H1 (cell line): ENCODE measurements at regions not wholly inside any gene's neighbourhood (a gene's known extent, or its start where the extent isn't known, plus 50 kb on each side); places are given as distances from the start of the nearest gene placed in this dataset.

Experiments used
- CTCF ChIA-PET: fragments of 300-600 bp; sonication (Branson Sonifier 250); formaldehyde crosslinking; loops from one replicate; lab custom pipeline; 2021; ENCODE audit not compliant: partially characterized antibody; lab: Charles Lee
- POLR2A ChIA-PET: fragments of 300-600 bp; sonication (Branson Sonifier 250); formaldehyde crosslinking; loops from one replicate; lab custom pipeline; 2021; ENCODE audit warnings: inconsistent platforms; ENCODE audit not compliant: partially characterized antibody; lab: Charles Lee
- DNase-seq, 2 experiments: peaks; one replicate each; pipeline versions ENCODE4 v3.0.0 to v3.0.0-alpha.2; 2010 to 2022; ENCODE audit warnings: low spot score in 2 of 2, low read depth in 1 of 2, mixed read lengths in 1 of 2
- FAIRE-seq: peaks from 2 replicates; lab custom pipeline; 2011; peaks lifted over from hg19 to GRCh38; lab: Jason Lieb, UNC
- H2AFZ ChIP-seq: 2 replicates; pipeline ENCODE4 v1.8.1; 2012; ENCODE audit warnings: low read length, inconsistent platforms
- H2AK5ac ChIP-seq: 2 replicates; pipeline ENCODE4 v1.6.1; 2013; ENCODE audit warnings: low read depth, low read length
- H2BK120ac ChIP-seq: replicated peaks from 2 replicates; pipeline ENCODE3; 2013; ENCODE audit warnings: low read depth, low read length, inconsistent platforms
- H2BK12ac ChIP-seq: 2 replicates; pipeline ENCODE4 v1.6.1; 2013; ENCODE audit warnings: low read depth, low read length
- H2BK15ac ChIP-seq: 2 replicates; pipeline ENCODE4 v1.6.1; 2013; ENCODE audit warnings: low read length
- H2BK20ac ChIP-seq: 2 replicates; pipeline ENCODE4 v1.6.1; 2013; ENCODE audit warnings: low read length
- H2BK5ac ChIP-seq: 2 replicates; pipeline ENCODE4 v1.6.1; 2013; ENCODE audit warnings: low read depth, low read length
- H3K14ac ChIP-seq: 2 replicates; pipeline ENCODE4 v1.6.1; 2013; ENCODE audit warnings: inconsistent platforms; ENCODE audit not compliant: insufficient read length
- H3K18ac ChIP-seq: 2 replicates; pipeline ENCODE4 v1.6.1; 2013; ENCODE audit warnings: low read length; ENCODE audit errors: extremely low read depth
- H3K23ac ChIP-seq: 2 replicates; pipeline ENCODE4 v1.6.1; 2013; ENCODE audit warnings: inconsistent platforms; ENCODE audit not compliant: insufficient read length
- H3K23me2 ChIP-seq: 2 replicates; pipeline ENCODE4 v1.6.1; 2013; ENCODE audit warnings: low read depth, low read length
- H3K27ac ChIP-seq: 2 replicates; pipeline ENCODE4 v1.6.1; 2011; ENCODE audit warnings: low read depth, low read length, inconsistent platforms
- H3K27me3 ChIP-seq, 4 experiments: replicated peaks in 1 of 4; 1 replicate in 1 of 4; 2 replicates in 3 of 4; pipeline versions ENCODE4 v1.6.1 to v1.8.1; 2011 to 2013; ENCODE audit warnings: low read length in 3 of 4, mild to moderate bottlenecking in 3 of 4, inconsistent platforms in 2 of 4, mixed read lengths in 2 of 4, moderate library complexity in 1 of 4; ENCODE audit not compliant: control insufficient read depth in 3 of 4, insufficient read depth in 3 of 4; ENCODE audit errors: extremely low read depth in 1 of 4
- H3K36me3 ChIP-seq, 4 experiments: 2 replicates each; pipeline versions ENCODE4 v1.6.1 to v1.8.1; 2011 to 2013; ENCODE audit warnings: mild to moderate bottlenecking in 4 of 4, low read length in 3 of 4, moderate library complexity in 2 of 4, control low read depth in 1 of 4, inconsistent platforms in 1 of 4; ENCODE audit not compliant: insufficient read depth in 4 of 4, control insufficient read depth in 2 of 4
- H3K4ac ChIP-seq: replicated peaks from 2 replicates; pipeline ENCODE3; 2013; ENCODE audit warnings: low read length, low read depth, mixed read lengths, inconsistent platforms; ENCODE audit not compliant: insufficient read length
- H3K4me1 ChIP-seq, 4 experiments: replicated peaks in 1 of 4; 1 replicate in 1 of 4; 2 replicates in 3 of 4; pipeline versions ENCODE4 v1.6.1 to v1.8.1; 2011 to 2013; ENCODE audit warnings: low read length in 3 of 4, inconsistent platforms in 2 of 4, mixed read lengths in 1 of 4; ENCODE audit not compliant: insufficient read depth in 4 of 4, control insufficient read depth in 3 of 4
- H3K4me2 ChIP-seq, 2 experiments: 2 replicates each; pipeline versions ENCODE4 v1.6.1 to v1.8.1; 2011 to 2013; ENCODE audit warnings: low read depth in 2 of 2, low read length in 2 of 2, control low read depth in 1 of 2, inconsistent platforms in 1 of 2, mild to moderate bottlenecking in 1 of 2; ENCODE audit not compliant: insufficient read depth in 1 of 2
- H3K4me3 ChIP-seq, 4 experiments: fragments of 200-600, 300-600 bp in 1 of 4; sonication (generic), shearing (Covaris generic), sonication (Bioruptor Twin) in 1 of 4; 2 replicates each; pipeline versions ENCODE4 v1.5.1 to v1.8.1; 2011 to 2016; ENCODE audit warnings: low read length in 4 of 4, low read depth in 3 of 4, control low read depth in 2 of 4, inconsistent platforms in 2 of 4, mild to moderate bottlenecking in 2 of 4, mixed read lengths in 1 of 4, moderate library complexity in 1 of 4; ENCODE audit not compliant: insufficient read depth in 2 of 4; ENCODE audit errors: extremely low read depth in 1 of 4
- H3K56ac ChIP-seq: replicated peaks from 2 replicates; pipeline ENCODE3; 2013; ENCODE audit warnings: low read depth, mild to moderate bottlenecking, mixed read lengths, low read length, inconsistent platforms; ENCODE audit not compliant: insufficient read length
- H3K79me1 ChIP-seq: 2 replicates; pipeline ENCODE4 v1.6.1; 2013; ENCODE audit warnings: low read depth, low read length, control low read depth
- H3K79me2 ChIP-seq, 2 experiments: 2 replicates each; pipeline versions ENCODE4 v1.6.1 to v1.8.1; 2012 to 2013; ENCODE audit warnings: low read length in 2 of 2, mild to moderate bottlenecking in 2 of 2, inconsistent platforms in 1 of 2; ENCODE audit not compliant: insufficient read depth in 2 of 2, control insufficient read depth in 1 of 2
- H3K9ac ChIP-seq, 4 experiments: replicated peaks in 1 of 4; 1 replicate in 1 of 4; 2 replicates in 3 of 4; pipeline versions ENCODE4 v1.6.1 to v1.8.1; 2011 to 2013; ENCODE audit warnings: low read depth in 3 of 4, low read length in 3 of 4, control low read depth in 2 of 4, mild to moderate bottlenecking in 2 of 4, moderate library complexity in 2 of 4, inconsistent platforms in 1 of 4; ENCODE audit errors: extremely low read depth in 1 of 4
- H3K9me3 ChIP-seq, 2 experiments: 2 replicates each; pipeline versions ENCODE4 v1.6.1 to v1.8.1; 2012 to 2013; ENCODE audit warnings: mild to moderate bottlenecking in 2 of 2, moderate library complexity in 2 of 2, control low read depth in 1 of 2, inconsistent platforms in 1 of 2, low read depth in 1 of 2, low read length in 1 of 2, mixed read lengths in 1 of 2; ENCODE audit not compliant: insufficient read depth in 2 of 2
- H4K20me1 ChIP-seq, 2 experiments: replicated peaks in 1 of 2; 2 replicates each; pipeline versions ENCODE3 to v1.8.1; 2011 to 2013; ENCODE audit warnings: inconsistent platforms in 2 of 2, low read length in 2 of 2, mild to moderate bottlenecking in 1 of 2; ENCODE audit not compliant: insufficient read depth in 2 of 2, control insufficient read depth in 1 of 2
- H4K5ac ChIP-seq: 2 replicates; pipeline ENCODE4 v1.6.1; 2013; ENCODE audit warnings: low read length, low read depth, mixed read lengths, inconsistent platforms; ENCODE audit not compliant: insufficient read length
- H4K8ac ChIP-seq: 2 replicates; pipeline ENCODE4 v1.8.0; 2013; ENCODE audit warnings: mild to moderate bottlenecking, moderate library complexity, low read length, inconsistent platforms; ENCODE audit not compliant: insufficient read depth; ENCODE audit errors: extremely low read depth
- H4K91ac ChIP-seq: replicated peaks from 2 replicates; pipeline ENCODE3; 2013; ENCODE audit warnings: low read length, mixed read lengths, inconsistent platforms; ENCODE audit not compliant: insufficient read length
- CBX8 ChIP-seq: fragments of 300-800, 300-1000 bp; sonication (generic); IDR thresholded peaks from 2 replicates; pipeline ENCODE4 v1.7.1; 2016; ENCODE audit warnings: low read depth, low read length, borderline replicate concordance
- CTBP2 ChIP-seq: IDR thresholded peaks from 2 replicates; pipeline ENCODE4 v1.7.0; 2011; ENCODE audit warnings: borderline replicate concordance, mild to moderate bottlenecking, moderate library complexity, mixed read lengths, low read length; ENCODE audit not compliant: insufficient read depth, insufficient read length
- HDAC2 ChIP-seq, 2 experiments: fragments of 300-600 bp in 1 of 2; sonication (generic) in 1 of 2; IDR thresholded peaks; 2 replicates each; pipeline ENCODE4 v1.6.1; 2011 to 2012; ENCODE audit warnings: low read depth in 2 of 2, low read length in 2 of 2, mild to moderate bottlenecking in 2 of 2, moderate library complexity in 2 of 2, borderline replicate concordance in 1 of 2, inconsistent platforms in 1 of 2
- KDM5A ChIP-seq: fragments of 200-600 bp; IDR thresholded peaks from 2 replicates; pipeline ENCODE4 v1.7.1; 2012; ENCODE audit warnings: mild to moderate bottlenecking, low read length, inconsistent platforms, mixed read lengths
- NRF1 ChIP-seq: IDR thresholded peaks from 2 replicates; pipeline ENCODE4 v1.6.1; 2011; ENCODE audit warnings: mild to moderate bottlenecking, low read depth, low read length, improper control_type of control experiment
- RFX5 ChIP-seq: IDR thresholded peaks from 2 replicates; pipeline ENCODE4 v1.6.1; 2011; ENCODE audit warnings: low read depth, low read length, improper control_type of control experiment, borderline replicate concordance
- SIN3A ChIP-seq, 2 experiments: IDR thresholded peaks in 1 of 2; conservative IDR thresholded peaks in 1 of 2; 2 replicates each; pipeline ENCODE4 v1.6.1; 2011 to 2012; ENCODE audit warnings: low read length in 2 of 2, improper control_type of control experiment in 1 of 2, low read depth in 1 of 2, mild to moderate bottlenecking in 1 of 2
- SRF ChIP-seq: IDR thresholded peaks from 2 replicates; pipeline ENCODE4 v1.6.1; 2011; ENCODE audit warnings: mild to moderate bottlenecking, low read depth, low read length, moderate library complexity
- YY1 ChIP-seq: IDR thresholded peaks from 2 replicates; pipeline ENCODE4 v1.6.1; 2011; ENCODE audit warnings: low read depth, mild to moderate bottlenecking, low read length
- ZNF274 ChIP-seq: IDR thresholded peaks from 2 replicates; pipeline ENCODE4 v1.7.0; 2012; ENCODE audit warnings: low read length, borderline replicate concordance; ENCODE audit errors: extremely low read depth
- WGBS, 2 experiments: shearing (Covaris generic) in 1 of 2; methylation state at CpG; one replicate each; pipeline versions ENCODE4 v1.1.6 to v1.1.7; 2013 to 2015; ENCODE audit warnings: low lambda C conversion rate in 2 of 2, mixed read lengths in 2 of 2, inconsistent platforms in 1 of 2, low coverage in 1 of 2, missing lambda C conversion rate in 1 of 2; ENCODE audit not compliant: insufficient replicate concordance in 2 of 2, insufficient coverage in 1 of 2, insufficient read length in 1 of 2; ENCODE audit errors: extremely low coverage in 1 of 2, missing lambda C conversion rate in 1 of 2; 5-methylcytosine and 5-hydroxymethylcytosine counted together

DNA sequence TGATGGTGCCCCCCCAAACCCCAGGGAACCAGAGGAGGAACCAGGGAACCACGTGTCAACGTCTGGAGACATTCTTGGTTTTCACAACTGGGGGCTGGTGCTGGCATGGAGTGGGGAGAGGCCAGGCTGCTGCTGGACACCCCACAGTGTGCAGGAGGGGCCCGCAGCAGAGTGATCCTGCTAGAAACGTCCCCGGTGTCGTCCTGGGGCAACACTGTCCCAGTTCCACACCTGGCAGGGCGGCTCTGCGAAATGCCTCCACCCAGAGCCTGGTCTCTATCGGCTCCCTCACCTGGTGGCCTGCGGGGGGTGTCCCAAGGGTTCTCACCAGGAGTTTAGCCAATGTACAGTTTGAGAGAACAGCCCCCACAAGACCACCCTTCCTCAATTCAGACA lies 226.3 kb downstream of the CTTN start:
- H3K4me1 ChIP-seq = peaks cover 0 to 6% (median 1%) of the 10 kb centered on the region in 4 experiments; a peak in 2 of 7 replicates
- H3K18ac ChIP-seq = no peak overlapping the region
- H2AK5ac ChIP-seq = no peak overlapping the region
- POLR2A ChIA-PET = no interaction called here
- no peak overlapping the region for H3K4ac ChIP-seq
- H3K27me3 ChIP-seq = no peaks in the 10 kb centered on the region
- H3K79me1 ChIP-seq = no peaks in the 10 kb centered on the region; the same call in none of the 2 replicates
- no peak overlapping the region for H4K5ac ChIP-seq
- CTCF ChIA-PET = interaction anchor here (0.6 to 1.5 kb wide), 2 partner anchors 19 to 21 kb away, joined by 3 to 4 read pairs; no protein-coding TSS in a partner anchor
- H3K9ac ChIP-seq = no peak overlapping the region
- peaks cover 0 to 12% of the 10 kb centered on the region in 2 experiments; a peak in 2 of 4 replicates for H3K79me2 ChIP-seq
- no peak for DNase-seq
- H3K56ac ChIP-seq = no peak overlapping the region
- H3K27ac ChIP-seq = no peak overlapping the region
- H2BK20ac ChIP-seq = no peak overlapping the region
- H4K20me1 ChIP-seq = peaks cover 3 to 9% of the 10 kb centered on the region in 2 experiments
- no peak for FAIRE-seq
- no peak overlapping the region for H2BK15ac ChIP-seq
- no peak overlapping the region for H2AFZ ChIP-seq
- no peaks in the 10 kb centered on the region for H3K23me2 ChIP-seq
- no peak overlapping the region for H4K8ac ChIP-seq
- H3K4me3 ChIP-seq = no peak overlapping the region
- no peak overlapping the region for H4K91ac ChIP-seq
- no peak overlapping the region for H3K4me2 ChIP-seq
- 0 out of 4 replicates have a peak, but pooled peaks cover 0 to 5% of the 10 kb centered on the region in 2 experiments for H3K9me3 ChIP-seq
- no peak overlapping the region for H2BK12ac ChIP-seq
- H3K14ac ChIP-seq = no peak overlapping the region
- no peak overlapping the region for H2BK5ac ChIP-seq
- H2BK120ac ChIP-seq = no peak overlapping the region
- no peaks in the 10 kb centered on the region for H3K36me3 ChIP-seq
- no peak for TF ChIP-seq CBX8
- no peak for TF ChIP-seq NRF1
- TF ChIP-seq ZNF274 = no peak
- no peak for TF ChIP-seq SRF
- no peak for TF ChIP-seq HDAC2 (IDR thresholded peaks at IDR 0.05; ENCODE audit: borderline replicate concordance in 1 of 2, low read depth in 2 of 2, low read length in 2 of 2)
- no peak for TF ChIP-seq KDM5A
- TF ChIP-seq SIN3A (conservative IDR thresholded peaks at IDR 0.05 in 1 of 2, IDR thresholded peaks at IDR 0.05 in 1 of 2; ENCODE audit: low read depth in 1 of 2, low read length in 2 of 2) = no peak
- TF ChIP-seq CTBP2 = no peak
- no peak for TF ChIP-seq RFX5
- TF ChIP-seq YY1 = no peak
- TF ChIP-seq, all 59 proteins: peak for 0
- WGBS, 2 experiments = 80% methylated on average over 5 of the region's 10 CpGs; no CpG with 5 or more reads in 1 of the 2 experiments
- no peak overlapping the region for H3K23ac ChIP-seq
